ENCODE measurements at regions not wholly inside any gene's neighbourhood (a gene's known extent, or its start where the extent isn't known, plus 50 kb on each side); places are given as distances from the start of the nearest gene placed in this dataset.

DNA sequence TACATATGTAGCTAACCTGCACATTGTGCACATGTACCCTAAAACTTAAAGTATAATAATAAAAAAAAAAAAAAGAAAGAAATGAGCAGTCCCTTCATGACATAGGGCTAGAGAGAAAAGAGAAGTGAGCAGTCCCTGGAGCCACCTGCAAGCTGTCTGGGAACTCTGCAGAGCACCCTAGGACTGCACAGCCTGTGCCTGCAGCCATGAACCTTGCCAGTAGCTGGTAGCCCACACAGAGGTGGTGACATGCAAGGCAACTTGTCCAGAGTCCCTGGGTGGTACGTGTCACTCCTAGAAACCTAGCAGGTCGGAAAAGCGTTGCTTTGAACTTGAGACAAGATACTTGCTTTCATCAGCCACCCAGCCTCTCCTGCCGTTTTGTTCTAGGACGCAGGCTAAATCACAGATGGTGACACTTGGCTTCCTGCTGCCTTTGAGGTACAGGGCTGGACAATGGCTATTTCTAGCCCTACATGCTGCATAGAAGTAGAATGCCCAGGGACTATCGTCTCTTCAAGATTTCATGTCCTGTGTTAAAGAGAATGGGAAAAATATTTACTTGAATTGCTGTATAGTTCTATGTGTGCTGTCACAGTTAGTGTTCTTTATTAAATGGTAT, 260.9 kb downstream of the LTN1 start:
- TF ChIP-seq, protein P1, sequence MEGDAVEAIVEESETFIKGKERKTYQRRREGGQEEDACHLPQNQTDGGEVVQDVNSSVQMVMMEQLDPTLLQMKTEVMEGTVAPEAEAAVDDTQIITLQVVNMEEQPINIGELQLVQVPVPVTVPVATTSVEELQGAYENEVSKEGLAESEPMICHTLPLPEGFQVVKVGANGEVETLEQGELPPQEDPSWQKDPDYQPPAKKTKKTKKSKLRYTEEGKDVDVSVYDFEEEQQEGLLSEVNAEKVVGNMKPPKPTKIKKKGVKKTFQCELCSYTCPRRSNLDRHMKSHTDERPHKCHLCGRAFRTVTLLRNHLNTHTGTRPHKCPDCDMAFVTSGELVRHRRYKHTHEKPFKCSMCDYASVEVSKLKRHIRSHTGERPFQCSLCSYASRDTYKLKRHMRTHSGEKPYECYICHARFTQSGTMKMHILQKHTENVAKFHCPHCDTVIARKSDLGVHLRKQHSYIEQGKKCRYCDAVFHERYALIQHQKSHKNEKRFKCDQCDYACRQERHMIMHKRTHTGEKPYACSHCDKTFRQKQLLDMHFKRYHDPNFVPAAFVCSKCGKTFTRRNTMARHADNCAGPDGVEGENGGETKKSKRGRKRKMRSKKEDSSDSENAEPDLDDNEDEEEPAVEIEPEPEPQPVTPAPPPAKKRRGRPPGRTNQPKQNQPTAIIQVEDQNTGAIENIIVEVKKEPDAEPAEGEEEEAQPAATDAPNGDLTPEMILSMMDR (IDR thresholded peaks at IDR 0.05; ENCODE audit: low read depth, low read length) = no peak
- no peak for DNase-seq
- no peaks in the 10 kb centered on the region for H3K27me3 ChIP-seq (ENCODE audit: insufficient read depth, low read depth, severe bottlenecking)
- H3K9me3 ChIP-seq (ENCODE audit: severe bottlenecking) = no peaks in the 10 kb centered on the region
- H3K27ac ChIP-seq = no peak overlapping the region
- H3K36me3 ChIP-seq = no peaks in the 10 kb centered on the region
- H3K4me3 ChIP-seq (ENCODE audit: low read depth, low read length) = no peak overlapping the region

DNA sequence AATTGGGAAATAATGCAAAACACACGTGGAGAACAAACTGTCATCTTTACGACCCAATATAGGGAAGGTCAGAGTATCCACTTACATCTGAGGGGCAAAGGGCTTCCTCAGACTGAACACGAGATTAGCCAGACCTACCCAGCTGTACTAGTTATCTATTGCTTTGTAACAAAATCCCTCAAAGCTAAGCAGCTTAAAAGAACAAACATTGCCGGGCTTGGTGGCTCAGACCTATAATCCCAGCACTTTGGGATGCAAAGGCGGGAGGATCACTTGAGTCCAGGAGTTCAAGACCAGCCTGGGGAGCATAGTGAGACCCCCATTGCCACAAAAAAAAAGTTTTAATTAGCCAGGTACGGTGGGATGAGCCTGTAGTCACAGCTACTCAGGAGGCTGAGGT, 262.8 kb downstream of the LTN1 start:
- H3K4me3 ChIP-seq (ENCODE audit: low read depth, low read length) = no peak overlapping the region
- H3K27me3 ChIP-seq (ENCODE audit: insufficient read depth, low read depth, severe bottlenecking) = no peaks in the 10 kb centered on the region
- H3K27ac ChIP-seq = no peak overlapping the region
- peak; percentile 74 for DNase-seq
- H3K36me3 ChIP-seq = no peaks in the 10 kb centered on the region
- no peaks in the 10 kb centered on the region for H3K9me3 ChIP-seq (ENCODE audit: severe bottlenecking)
- TF ChIP-seq, protein P1 (IDR thresholded peaks at IDR 0.05; ENCODE audit: low read depth, low read length) = no peak

DNA sequence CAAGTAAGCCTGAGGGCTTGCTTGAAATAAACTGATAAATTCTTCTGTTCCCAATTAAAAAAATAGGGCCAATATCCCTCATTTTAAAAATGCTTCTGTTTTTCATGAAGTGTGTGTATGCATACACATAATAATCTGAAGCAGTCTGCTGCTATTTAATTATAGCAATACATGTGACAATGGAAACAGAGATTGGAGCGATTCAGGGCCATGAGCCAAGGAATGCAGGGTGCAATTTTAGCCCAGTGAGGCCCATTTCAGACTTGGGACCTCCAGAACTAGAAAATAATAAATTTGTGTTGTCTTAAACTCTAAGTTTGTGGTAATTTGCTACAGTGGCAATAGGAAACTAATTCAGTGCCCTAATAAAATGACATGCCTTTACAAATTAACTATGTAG, 264.9 kb downstream of the LTN1 start:
- no peaks in the 10 kb centered on the region for H3K36me3 ChIP-seq
- no peak overlapping the region for H3K27ac ChIP-seq
- DNase-seq = no peak
- TF ChIP-seq, protein P1 (IDR thresholded peaks at IDR 0.05; ENCODE audit: low read depth, low read length) = no peak
- H3K4me3 ChIP-seq (ENCODE audit: low read depth, low read length) = no peak overlapping the region
- no peaks in the 10 kb centered on the region for H3K27me3 ChIP-seq (ENCODE audit: insufficient read depth, low read depth, severe bottlenecking)
- H3K9me3 ChIP-seq (ENCODE audit: severe bottlenecking) = no peaks in the 10 kb centered on the region

DNA sequence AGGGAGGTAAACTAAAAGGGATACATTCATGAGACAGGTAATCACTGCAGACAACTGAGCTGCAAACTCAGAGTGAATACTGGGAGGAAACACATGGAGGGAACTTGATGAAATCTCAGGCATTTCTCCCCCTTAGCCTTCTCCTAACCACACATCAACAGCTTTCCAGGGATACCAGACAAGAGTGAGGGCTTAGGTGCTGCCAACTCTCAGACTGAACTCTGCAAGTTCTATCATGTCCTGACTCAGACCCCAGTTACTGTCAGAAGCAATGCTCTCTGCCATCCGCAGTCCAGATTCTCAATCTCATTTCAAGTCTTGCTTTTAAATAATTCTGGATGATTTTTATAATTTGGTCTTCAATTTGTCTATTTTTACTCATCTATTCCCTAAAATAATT, 267.3 kb downstream of the LTN1 start:
- Histone ChIP-seq H3K4me3 (ENCODE audit: low read depth, low read length) (no peak overlapping the region), H3K27ac (no peak overlapping the region), H3K9me3 (ENCODE audit: severe bottlenecking) (no peaks in the 10 kb centered on the region), H3K36me3 (no peaks in the 10 kb centered on the region), H3K27me3 (ENCODE audit: insufficient read depth, low read depth, severe bottlenecking) (no peaks in the 10 kb centered on the region)
- no peak for DNase-seq
- TF ChIP-seq, protein P1 (IDR thresholded peaks at IDR 0.05; ENCODE audit: low read depth, low read length) = no peak

DNA sequence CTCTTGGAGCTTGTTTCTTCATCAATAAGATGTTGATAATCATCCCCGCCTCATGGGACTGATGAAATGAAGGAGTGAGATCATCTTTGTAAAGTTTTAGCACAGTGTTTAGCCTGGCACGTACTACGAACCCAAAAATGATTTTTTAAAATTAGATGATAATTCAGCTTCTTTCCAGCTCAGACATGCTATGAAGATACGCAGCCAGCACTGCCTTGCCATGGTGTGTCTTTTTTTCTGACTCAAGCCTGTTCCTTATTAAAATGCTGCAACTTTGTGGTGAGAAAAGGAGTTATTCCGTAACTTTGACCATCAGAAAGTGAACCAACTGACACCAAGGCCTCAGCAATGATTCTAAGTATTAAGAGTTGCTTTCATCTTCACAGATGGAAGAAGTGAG, 269.0 kb downstream of the LTN1 start:
- no peak for DNase-seq
- H3K27me3 ChIP-seq (ENCODE audit: insufficient read depth, low read depth, severe bottlenecking) = no peaks in the 10 kb centered on the region
- TF ChIP-seq, protein P1 (IDR thresholded peaks at IDR 0.05; ENCODE audit: low read depth, low read length) = no peak
- H3K36me3 ChIP-seq = no peaks in the 10 kb centered on the region
- H3K27ac ChIP-seq = no peak overlapping the region
- no peaks in the 10 kb centered on the region for H3K9me3 ChIP-seq (ENCODE audit: severe bottlenecking)
- H3K4me3 ChIP-seq (ENCODE audit: low read depth, low read length) = no peak overlapping the region

DNA sequence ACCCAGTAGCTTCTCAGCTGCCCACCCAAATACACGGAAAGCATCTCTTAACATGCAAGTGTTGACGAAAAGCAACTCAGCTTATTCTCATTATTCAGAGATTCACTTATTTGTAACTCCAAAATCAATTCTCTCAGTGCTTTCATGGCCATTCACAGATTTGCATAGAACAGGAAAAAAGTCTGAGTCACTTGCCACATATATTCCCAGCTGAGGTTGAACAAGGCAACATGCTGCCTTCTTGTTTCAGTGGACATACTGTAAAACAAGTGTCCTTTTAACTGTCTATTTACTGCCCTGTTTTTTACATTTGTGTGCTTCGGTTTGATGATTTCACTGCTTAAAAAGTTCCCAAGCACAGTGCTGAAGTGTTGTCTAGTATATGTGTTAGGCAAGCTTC, 273.0 kb downstream of the LTN1 start:
- TF ChIP-seq, protein P1 (IDR thresholded peaks at IDR 0.05; ENCODE audit: low read depth, low read length) = no peak
- no peaks in the 10 kb centered on the region for H3K27me3 ChIP-seq (ENCODE audit: insufficient read depth, low read depth, severe bottlenecking)
- no peak overlapping the region for H3K27ac ChIP-seq
- no peaks in the 10 kb centered on the region for H3K36me3 ChIP-seq
- H3K4me3 ChIP-seq (ENCODE audit: low read depth, low read length) = no peak overlapping the region
- DNase-seq = no peak
- no peaks in the 10 kb centered on the region for H3K9me3 ChIP-seq (ENCODE audit: severe bottlenecking)
